Stimulated activated CD4-positive, alpha-beta T cell treated with anti-CD3 and anti-CD28 coated beads, Interleukin-15, amount 100 ng/mL, for 48 hours (primary cell): ENCODE measurements at regions not wholly inside any gene's neighbourhood (a gene's known extent, or its start where the extent isn't known, plus 50 kb on each side); places are given as distances from the start of the nearest gene placed in this dataset.

Experiments
- DNase-seq, 2 donors: peaks; one replicate each; pipeline ENCODE4 v3.0.0-alpha.2; 2020; ENCODE audit warnings: low read depth in 2 of 2

GRCh38 chr1:80994934-80995333, 805.8 kb upstream of the ADGRL2 start:
- DNase-seq = no peak

DNA sequence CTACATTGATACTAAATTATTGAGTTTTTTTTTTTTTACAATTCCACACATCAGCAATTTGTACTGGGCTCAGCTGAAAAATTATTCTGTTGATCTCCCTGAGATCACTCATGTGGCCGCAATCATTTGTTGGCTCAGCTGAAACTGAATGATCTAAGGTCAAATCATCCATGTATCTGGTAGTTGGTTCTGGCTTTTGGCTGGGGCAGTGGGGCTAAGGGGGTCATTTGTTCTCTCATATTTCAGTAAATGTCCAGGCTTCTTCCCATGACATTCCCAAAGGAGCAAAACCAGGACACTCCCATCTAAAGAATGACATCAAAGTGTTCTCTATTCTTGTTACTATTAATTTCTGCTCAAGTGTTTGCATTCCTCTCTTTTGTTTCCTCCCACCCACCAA, 806.7 kb upstream of the ADGRL2 start:
- no peak for DNase-seq

- no peak for DNase-seq
These were observed 807.4 kb upstream of the ADGRL2 start for GRCh38 chr1:80993154-80993980.

GRCh38 chr1:80989455-80989854, 811.3 kb upstream of the ADGRL2 start:
- no peak for DNase-seq

GRCh38 chr1:80988926-80989325, 811.8 kb upstream of the ADGRL2 start:
- DNase-seq = no peak

- no peak for DNase-seq
These were observed 812.9 kb upstream of the ADGRL2 start for GRCh38 chr1:80987824-80988223.

DNA sequence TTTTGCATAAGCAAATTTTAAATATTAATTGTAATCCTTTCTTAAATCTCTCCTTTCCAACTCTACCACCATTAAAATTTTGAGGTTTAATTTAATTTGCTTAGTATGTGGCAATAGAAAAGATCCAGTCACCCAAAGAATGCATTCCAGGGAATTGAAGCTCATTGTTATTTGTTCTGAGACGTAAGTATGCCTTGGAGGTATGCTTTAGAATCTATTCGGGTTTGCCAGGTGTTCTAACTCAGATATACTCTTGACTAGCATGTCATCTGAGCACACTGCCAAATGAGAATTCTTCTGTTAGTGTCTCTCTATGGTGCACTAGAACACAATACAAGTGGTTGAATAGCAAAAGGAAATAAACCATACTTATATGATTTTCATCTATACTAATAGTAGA, 813.6 kb upstream of the ADGRL2 start:
- DNase-seq = no peak

DNA sequence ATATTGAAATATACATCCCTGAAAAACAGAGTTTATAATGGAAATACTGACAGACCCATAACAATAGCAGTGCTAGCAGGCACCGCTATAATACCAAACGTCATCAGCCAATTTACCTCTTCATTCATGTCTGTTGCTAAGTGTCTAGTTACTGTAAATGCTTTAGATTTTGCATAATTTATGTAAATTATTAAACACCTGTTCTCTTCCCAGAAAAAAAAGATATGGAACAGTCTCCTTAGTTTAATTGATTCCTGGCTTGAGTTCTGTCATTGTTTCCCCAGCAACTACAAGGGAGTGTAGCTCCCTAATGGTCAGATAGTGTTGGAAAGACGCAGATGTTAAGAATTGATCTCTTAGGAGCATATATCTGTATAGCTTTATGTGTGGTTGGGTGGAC, 817.9 kb upstream of the ADGRL2 start:
- DNase-seq = no peak

- no peak for DNase-seq
These were observed 827.6 kb upstream of the ADGRL2 start for GRCh38 chr1:80973101-80973500.

- no peak for DNase-seq
These were observed 834.5 kb upstream of the ADGRL2 start for GRCh38 chr1:80966266-80966665.

GRCh38 chr1:80962564-80962963, 838.2 kb upstream of the ADGRL2 start:
- no peak for DNase-seq

- no peak for DNase-seq
These were observed 839.1 kb upstream of the ADGRL2 start for GRCh38 chr1:80961464-80962190.

DNA sequence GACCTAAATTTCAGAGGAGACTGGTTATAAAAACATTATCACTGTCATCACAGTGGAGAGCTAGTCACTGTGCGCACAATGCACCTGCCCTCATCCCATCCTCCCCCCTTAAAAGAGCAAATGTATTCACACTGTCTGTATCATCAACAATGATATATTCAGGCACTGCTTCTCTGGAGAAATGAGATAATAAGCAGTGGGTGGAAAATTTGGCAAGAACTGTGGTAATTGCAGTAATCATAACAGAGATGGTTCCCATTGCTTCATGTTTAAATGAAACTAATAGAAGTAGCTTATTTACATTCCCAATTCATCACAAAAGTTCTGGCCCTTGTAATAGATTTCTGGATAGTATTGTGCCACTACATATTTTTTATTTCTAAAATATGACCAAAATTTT, 867.4 kb upstream of the ADGRL2 start:
- no peak for DNase-seq

GRCh38 chr1:80931178-80931577, 869.6 kb upstream of the ADGRL2 start:
- DNase-seq = no peak

DNA sequence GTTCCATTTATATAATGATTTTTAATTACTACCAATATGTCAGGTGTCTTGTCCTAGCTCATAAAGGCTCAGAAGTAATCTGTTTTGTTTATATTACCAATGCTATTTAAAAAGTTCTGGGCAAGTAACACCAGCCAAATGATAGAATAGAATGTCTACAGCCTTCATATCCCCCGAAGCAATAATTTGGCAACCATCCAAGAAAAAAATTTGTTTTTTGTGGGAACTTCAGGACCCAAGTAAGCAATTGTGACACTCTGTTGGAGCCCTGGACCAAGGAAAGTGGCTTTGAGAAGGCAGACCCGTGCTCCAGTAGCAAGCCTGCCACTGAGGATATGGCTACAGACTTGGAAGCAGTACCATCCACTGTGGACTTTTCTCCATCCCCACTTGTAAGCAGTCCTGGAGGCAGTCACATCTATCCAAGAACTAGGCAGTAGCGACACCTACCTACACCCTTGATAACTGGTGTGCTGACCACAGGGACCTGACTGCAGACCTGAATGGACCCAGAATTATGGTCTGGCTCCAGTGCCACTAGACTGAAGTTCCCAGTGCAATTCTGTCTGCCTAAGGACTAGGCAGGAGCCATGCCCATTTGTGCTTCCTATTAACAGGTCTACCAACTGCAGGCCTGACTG, 870.7 kb upstream of the ADGRL2 start:
- no peak for DNase-seq

DNA sequence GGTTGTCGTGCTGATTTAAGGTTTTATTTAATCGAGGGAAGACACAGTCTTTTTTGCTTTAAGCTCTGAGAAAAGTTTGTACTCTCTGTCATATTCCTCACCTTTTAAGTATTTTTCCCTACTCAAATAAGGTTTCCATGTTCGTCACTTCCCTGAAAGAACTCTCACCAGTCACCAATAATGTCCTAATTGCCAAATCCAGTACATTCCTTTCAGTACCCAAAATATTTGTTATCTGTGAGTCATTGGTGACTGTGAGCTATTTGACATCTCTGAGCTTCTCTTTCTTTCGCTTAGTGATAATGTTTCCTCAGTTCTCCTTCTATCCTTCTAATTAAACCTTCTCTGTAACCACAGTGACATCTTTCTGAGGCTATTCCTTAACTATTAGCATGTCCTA, 874.2 kb upstream of the ADGRL2 start:
- no peak for DNase-seq

DNA sequence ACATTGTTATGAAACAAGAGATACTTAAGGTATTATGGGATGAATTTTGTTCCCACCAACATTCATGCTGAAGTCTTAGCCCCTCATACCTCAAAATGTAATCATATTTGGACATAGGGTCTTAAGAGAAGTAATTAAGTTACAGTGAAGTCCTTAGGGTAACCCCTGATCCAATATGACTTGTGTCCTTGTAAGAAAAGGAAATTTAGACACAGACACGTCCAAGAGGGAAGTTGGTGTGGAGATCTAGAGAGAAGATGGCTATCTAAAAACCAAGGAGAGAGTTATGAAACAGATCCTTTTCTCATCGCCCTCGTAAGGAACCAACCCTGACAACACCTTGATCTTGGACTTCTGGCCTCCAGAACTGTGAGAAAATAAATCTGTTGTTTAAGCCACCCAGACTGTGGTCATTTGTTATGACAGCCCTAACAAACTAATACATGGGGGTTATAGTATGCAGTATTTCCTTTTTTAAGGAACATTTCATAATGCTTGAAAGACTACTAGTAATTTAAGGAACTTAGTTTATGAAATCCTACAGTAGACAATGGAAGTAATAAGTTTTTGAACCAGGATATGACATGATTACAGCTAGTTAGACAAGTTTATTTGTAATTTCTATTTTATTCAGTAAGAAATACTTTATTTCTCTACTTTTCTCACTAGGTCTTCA, 875.5 kb upstream of the ADGRL2 start:
- no peak for DNase-seq

DNA sequence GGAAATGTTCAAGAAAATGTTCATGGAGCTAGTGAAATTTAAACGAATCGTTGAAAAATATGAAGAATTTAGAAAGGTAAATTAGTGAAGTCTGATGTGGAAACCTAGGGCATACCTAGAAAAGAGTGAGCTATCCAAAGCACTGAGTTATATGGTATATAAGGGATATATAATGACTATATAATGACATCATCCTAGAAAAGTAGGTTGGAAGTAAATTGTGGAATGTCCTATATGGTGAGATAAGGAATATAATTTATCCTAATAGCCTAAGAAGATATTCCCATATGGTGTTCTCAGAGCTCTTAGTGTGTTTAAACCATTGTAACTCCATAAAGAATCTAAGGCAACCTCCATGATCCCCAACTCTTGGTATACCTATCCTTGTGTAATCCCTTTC, 876.4 kb upstream of the ADGRL2 start:
- DNase-seq = no peak

DNA sequence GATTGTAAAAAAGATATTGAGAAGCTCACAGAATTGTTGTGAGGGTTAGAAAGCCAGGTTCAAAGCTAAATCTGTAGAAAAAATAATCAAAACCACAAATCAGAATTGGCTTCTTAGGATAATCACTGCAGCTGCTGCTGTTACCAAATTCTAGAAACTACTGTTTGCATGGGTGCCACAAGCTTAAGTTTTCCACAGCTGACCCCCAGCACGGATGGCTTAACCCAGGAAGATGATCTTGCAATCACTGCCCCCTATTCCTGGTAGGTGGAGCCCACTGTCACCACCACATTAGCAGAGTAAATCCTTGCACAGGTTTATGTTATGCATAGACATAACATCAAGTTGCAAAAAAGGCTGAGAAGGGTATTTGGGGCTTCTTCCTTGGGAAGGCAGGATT, 877.8 kb upstream of the ADGRL2 start:
- no peak for DNase-seq

DNA sequence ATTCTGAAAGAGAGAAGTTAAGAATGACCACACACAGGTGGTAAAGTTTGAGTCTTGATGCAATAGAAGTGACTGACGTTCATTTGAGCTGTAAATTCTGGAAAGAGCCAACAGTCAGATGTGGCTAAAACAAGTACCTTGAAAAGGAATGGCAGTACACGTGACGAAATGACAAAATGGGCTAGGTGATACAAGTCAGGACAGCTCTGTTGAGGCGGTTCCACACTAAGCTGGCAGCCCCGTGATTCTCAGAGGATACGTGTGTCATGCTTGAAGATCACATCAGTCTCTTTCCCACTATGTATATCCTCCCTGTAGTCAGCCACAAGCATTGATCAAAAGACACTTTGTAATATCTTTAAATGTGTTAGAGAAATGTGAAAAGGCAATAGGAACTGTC, 881.3 kb upstream of the ADGRL2 start:
- DNase-seq = no peak

DNA sequence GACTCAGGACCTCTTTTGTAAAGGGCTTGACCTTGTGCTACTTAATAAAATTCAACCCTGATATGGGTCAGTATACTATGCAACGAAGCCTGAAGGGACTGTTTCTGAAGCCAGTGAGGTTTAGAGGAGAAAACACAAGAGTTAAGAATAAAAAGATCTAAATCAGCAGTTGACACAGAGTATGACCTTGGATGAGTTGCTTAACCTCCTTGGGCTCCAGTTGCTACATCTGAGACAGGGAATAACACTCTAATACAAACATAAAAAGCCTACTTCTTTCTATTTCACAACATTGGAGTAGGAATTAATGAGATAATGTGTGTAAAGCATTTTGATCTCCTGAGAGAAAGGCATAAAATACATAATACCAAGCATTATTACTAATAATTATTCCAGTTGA, 882.4 kb upstream of the ADGRL2 start:
- DNase-seq = no peak

DNA sequence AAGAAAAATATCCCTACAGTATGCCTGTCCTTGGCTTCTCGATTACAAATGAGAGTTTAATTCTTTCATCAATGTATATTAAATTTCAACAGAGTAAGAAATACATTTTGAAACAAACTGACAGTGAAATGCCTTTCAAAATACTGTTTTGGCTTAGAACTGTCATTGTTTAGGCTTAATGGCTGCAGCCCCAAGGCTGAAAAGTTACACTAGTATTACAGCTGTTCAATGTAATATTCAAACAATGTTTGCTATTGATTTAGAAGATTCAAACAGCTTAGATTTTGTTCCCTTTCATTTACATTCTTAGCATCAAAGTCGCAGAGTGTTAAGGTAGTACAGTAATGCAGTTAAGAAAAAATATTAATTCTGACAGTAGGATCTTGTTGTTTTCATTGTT, 882.9 kb upstream of the ADGRL2 start:
- DNase-seq = no peak
